GM12878 (cell line): ENCODE measurements at regions not wholly inside any gene's neighbourhood (a gene's known extent, or its start where the extent isn't known, plus 50 kb on each side); places are given as distances from the start of the nearest gene placed in this dataset.

Experiments
- ATAC-seq: fragments of 200-7000 bp; cut with Tn5 transposase; 3 replicates; pipeline ENCODE4 v1.9.1; 2020; ENCODE audit warnings: mild to moderate bottlenecking, moderate library complexity
- BruUV-seq: library from RNA; stranded (reverse); fragments of 400-500 nt; replicated peaks from 2 replicates; lab custom pipeline; 2021; lab: Mats Ljungman, UMichigan
- CTCF ChIA-PET: fragments of 300-600 bp; sonication (Branson Sonifier 250); formaldehyde crosslinking; extraction: SDS; loops from one replicate; lab custom pipeline; 2021; ENCODE audit warnings: inconsistent platforms; lab: Yijun Ruan, JAX
- POLR2A ChIA-PET: fragments of 350-600 bp; formaldehyde crosslinking; extraction: SDS; loops from one replicate; lab custom pipeline; 2021; ENCODE audit warnings: inconsistent platforms; lab: Charles Lee
- RAD21 ChIA-PET: fragments of 300-600 bp; sonication (Branson Sonifier 250); formaldehyde crosslinking; loops from one replicate; lab custom pipeline; 2023; ENCODE audit warnings: antibody characterized with exemption; ENCODE audit not compliant: unreplicated experiment; lab: Charles Lee
- SMC1A ChIA-PET: fragments of 300-600 bp; sonication (Branson Sonifier 250); formaldehyde crosslinking; loops from one replicate; lab custom pipeline; 2023; ENCODE audit not compliant: unreplicated experiment, uncharacterized antibody; lab: Charles Lee
- DNase-seq: peaks from one replicate; pipeline ENCODE4 v3.0.0-alpha.2; 2011; ENCODE audit warnings: low read depth, low spot score
- FAIRE-seq: peaks from 3 replicates; lab custom pipeline; 2011; peaks lifted over from hg19 to GRCh38; lab: Jason Lieb, UNC
- H2AFZ ChIP-seq: 2 replicates; pipeline ENCODE4 v1.6.0; 2011; ENCODE audit warnings: low read depth, low read length, control low read depth; ENCODE audit not compliant: control insufficient read depth
- H3K27ac ChIP-seq: 2 replicates; pipeline ENCODE4 v1.5.1; 2011; ENCODE audit warnings: control low read depth; ENCODE audit not compliant: control insufficient read depth, insufficient read depth
- H3K27me3 ChIP-seq, 2 experiments: replicated peaks in 1 of 2; 2 replicates each; pipeline versions ENCODE4 v1.6.0 to v1.6.1; 2011; ENCODE audit warnings: low read length in 1 of 2; ENCODE audit not compliant: control insufficient read depth in 2 of 2, insufficient read depth in 2 of 2
- H3K36me3 ChIP-seq, 2 experiments: 2 replicates each; pipeline ENCODE4 v1.5.1; 2011; ENCODE audit warnings: low read length in 1 of 2; ENCODE audit not compliant: control insufficient read depth in 2 of 2, insufficient read depth in 2 of 2
- H3K4me1 ChIP-seq: 2 replicates; pipeline ENCODE4 v1.6.1; 2011; ENCODE audit warnings: mild to moderate bottlenecking, low read length, moderate library complexity, mixed read lengths; ENCODE audit not compliant: control insufficient read depth, insufficient read depth
- H3K4me2 ChIP-seq: 2 replicates; pipeline ENCODE4 v1.6.0; 2011; ENCODE audit warnings: control low read depth; ENCODE audit not compliant: control insufficient read depth, insufficient read depth
- H3K4me3 ChIP-seq: fragments of 200-600 bp; sonication (generic); 2 replicates; pipeline ENCODE4 v1.5.1; 2016
- H3K79me2 ChIP-seq: 2 replicates; pipeline ENCODE4 v1.6.0; 2011; ENCODE audit warnings: low read length; ENCODE audit not compliant: control insufficient read depth, insufficient read depth
- H3K9ac ChIP-seq: 2 replicates; pipeline ENCODE4 v1.8.0; 2011; ENCODE audit warnings: low read length, control low read depth, mixed read lengths; ENCODE audit not compliant: control insufficient read depth, insufficient read depth
- H3K9me3 ChIP-seq: replicated peaks from 3 replicates; pipeline ENCODE4 v1.5.1; 2011; ENCODE audit warnings: mild to moderate bottlenecking, low read length; ENCODE audit not compliant: control insufficient read depth, insufficient read depth
- H4K20me1 ChIP-seq: 2 replicates; pipeline ENCODE4 v1.6.0; 2011; ENCODE audit not compliant: control insufficient read depth, insufficient read depth
- CBX3 ChIP-seq: fragments of 200-600 bp; sonication (generic); IDR thresholded peaks from 2 replicates; pipeline ENCODE4 v1.6.1; 2016; ENCODE audit warnings: low read depth, borderline replicate concordance
- CREM ChIP-seq: IDR thresholded peaks from 2 replicates; pipeline ENCODE4 v1.6.1; 2014; ENCODE audit warnings: antibody characterized with exemption, low read depth
- DPF2 ChIP-seq: fragments of 450-650 bp; IDR thresholded peaks from 2 replicates; pipeline ENCODE4 v1.6.1; 2017; ENCODE audit warnings: mild to moderate bottlenecking
- FOXM1 ChIP-seq: IDR thresholded peaks from 2 replicates; pipeline ENCODE4 v1.6.1; 2012; ENCODE audit warnings: low read depth, mild to moderate bottlenecking, inconsistent platforms, low read length, moderate library complexity
- HDGF ChIP-seq: fragments of 450-650 bp; IDR thresholded peaks from 2 replicates; pipeline ENCODE4 v1.6.1; 2016; ENCODE audit warnings: antibody characterized with exemption
- IKZF1 ChIP-seq: fragments of 450-650 bp; conservative IDR thresholded peaks from 2 replicates; pipeline ENCODE4 v1.6.1; 2017; ENCODE audit warnings: antibody characterized with exemption, mild to moderate bottlenecking
- MTA2 ChIP-seq: fragments of 450-650 bp; IDR thresholded peaks from 2 replicates; pipeline ENCODE4 v1.6.1; 2016; ENCODE audit warnings: low read depth, mild to moderate bottlenecking, moderate library complexity
- NBN ChIP-seq: fragments of 450-650 bp; IDR thresholded peaks from 2 replicates; pipeline ENCODE4 v1.6.1; 2016
- NFXL1 ChIP-seq: fragments of 450-650 bp; IDR thresholded peaks from 2 replicates; pipeline ENCODE4 v1.6.1; 2017; ENCODE audit warnings: antibody characterized with exemption, mild to moderate bottlenecking, borderline replicate concordance
- NFYA ChIP-seq: IDR thresholded peaks from 2 replicates; pipeline ENCODE4 v1.6.1; 2011; ENCODE audit warnings: low read depth, mild to moderate bottlenecking, low read length, improper control_type of control experiment, borderline replicate concordance
- NR2F1 ChIP-seq: fragments of 450-650 bp; conservative IDR thresholded peaks from 2 replicates; pipeline ENCODE4 v1.6.1; 2017; ENCODE audit warnings: mild to moderate bottlenecking
- NRF1 ChIP-seq: conservative IDR thresholded peaks from 2 replicates; pipeline ENCODE4 v1.6.1; 2011; ENCODE audit warnings: mild to moderate bottlenecking, low read depth, low read length, improper control_type of control experiment
- PAX8 ChIP-seq: fragments of 450-650 bp; IDR thresholded peaks from 2 replicates; pipeline ENCODE4 v1.6.1; 2017; ENCODE audit warnings: mild to moderate bottlenecking, moderate library complexity
- SMAD1 ChIP-seq: fragments of 450-650 bp; IDR thresholded peaks from 2 replicates; pipeline ENCODE4 v1.6.1; 2018; ENCODE audit warnings: mild to moderate bottlenecking, low read depth; ENCODE audit not compliant: partially characterized antibody
- YBX1 ChIP-seq: fragments of 450-650 bp; IDR thresholded peaks from 2 replicates; pipeline ENCODE4 v1.6.1; 2016; ENCODE audit warnings: antibody characterized with exemption
- ZNF24 ChIP-seq: fragments of 450-650 bp; IDR thresholded peaks from 2 replicates; pipeline ENCODE4 v1.6.1; 2017; ENCODE audit warnings: antibody characterized with exemption, mild to moderate bottlenecking
- WGBS: methylation state at CpG from one replicate; pipeline ENCODE4 v1.1.6; 2016; ENCODE audit warnings: low lambda C conversion rate; ENCODE audit not compliant: insufficient replicate concordance, insufficient coverage; ENCODE audit errors: missing lambda C conversion rate; 5-methylcytosine and 5-hydroxymethylcytosine counted together
- in situ Hi-C: fragments of 300-500 bp; cut with MboI; formaldehyde crosslinking; loops from 9 replicates; pipeline ENCODE4 v1.14.3; 2018; ENCODE audit warnings: mixed read lengths
- intact Hi-C: fragments of 100-400 bp; cut with micrococcal nuclease; formaldehyde crosslinking; loops from one replicate; pipeline ENCODE4 v1.14.2; 2022; ENCODE audit not compliant: unreplicated experiment
- TF ChIP-seq, protein P1 (sequence below): fragments of 450-650 bp; IDR thresholded peaks from 2 replicates; pipeline ENCODE4 v1.6.1; 2014; ENCODE audit warnings: mild to moderate bottlenecking
- TF ChIP-seq, protein P2 (sequence below): IDR thresholded peaks from 2 replicates; pipeline ENCODE4 v1.6.1; 2011; ENCODE audit warnings: mild to moderate bottlenecking, low read depth, low read length, moderate library complexity; ENCODE audit not compliant: insufficient replicate concordance
- TF ChIP-seq, protein P3 (sequence below): IDR thresholded peaks from 2 replicates; pipeline ENCODE4 v1.6.1; 2012; ENCODE audit warnings: low read depth, low read length, improper control_type of control experiment

DNA sequence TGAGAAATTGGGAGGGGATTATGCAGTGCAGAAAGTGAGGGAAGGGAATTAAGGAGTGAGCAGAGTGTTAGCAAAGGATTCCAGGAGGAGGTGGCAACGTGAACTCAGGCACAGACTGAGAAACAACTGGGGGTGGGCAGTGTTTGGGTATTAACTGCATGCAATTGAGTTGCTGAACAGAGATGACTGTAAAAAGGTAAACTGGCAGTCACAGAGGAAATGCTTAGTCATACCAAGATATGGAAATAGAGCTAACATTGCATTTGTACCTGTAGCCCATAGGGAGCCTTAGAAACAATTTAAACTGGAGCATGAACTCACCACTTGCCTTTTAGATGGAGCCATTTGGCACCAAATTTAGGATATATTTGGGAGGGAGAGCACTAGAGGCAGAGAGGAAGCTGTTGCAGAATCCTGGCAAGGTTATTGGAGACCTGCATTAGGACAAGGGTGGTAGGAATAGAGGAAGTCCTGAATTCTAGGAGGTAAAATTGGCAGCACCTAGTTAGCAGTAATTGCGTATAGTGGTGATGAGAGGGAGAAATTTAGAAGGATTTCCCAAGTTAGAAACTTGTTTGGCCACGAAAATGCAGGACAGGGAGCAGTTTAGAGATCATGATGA is 100.6 kb upstream of the FRY start (continued):
- peak; percentile 85 for TF ChIP-seq IKZF1
- peak; percentile 65 for TF ChIP-seq ZNF24
- TF ChIP-seq, protein P1, sequence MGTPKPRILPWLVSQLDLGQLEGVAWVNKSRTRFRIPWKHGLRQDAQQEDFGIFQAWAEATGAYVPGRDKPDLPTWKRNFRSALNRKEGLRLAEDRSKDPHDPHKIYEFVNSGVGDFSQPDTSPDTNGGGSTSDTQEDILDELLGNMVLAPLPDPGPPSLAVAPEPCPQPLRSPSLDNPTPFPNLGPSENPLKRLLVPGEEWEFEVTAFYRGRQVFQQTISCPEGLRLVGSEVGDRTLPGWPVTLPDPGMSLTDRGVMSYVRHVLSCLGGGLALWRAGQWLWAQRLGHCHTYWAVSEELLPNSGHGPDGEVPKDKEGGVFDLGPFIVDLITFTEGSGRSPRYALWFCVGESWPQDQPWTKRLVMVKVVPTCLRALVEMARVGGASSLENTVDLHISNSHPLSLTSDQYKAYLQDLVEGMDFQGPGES: no peak
- peak; percentile 67; the same call in 1 of the 2 replicates for TF ChIP-seq NBN
- no peak for TF ChIP-seq SMAD1
- peak; percentile 90 for TF ChIP-seq DPF2
- peak; percentile 75 for TF ChIP-seq MTA2
- TF ChIP-seq, protein P2, sequence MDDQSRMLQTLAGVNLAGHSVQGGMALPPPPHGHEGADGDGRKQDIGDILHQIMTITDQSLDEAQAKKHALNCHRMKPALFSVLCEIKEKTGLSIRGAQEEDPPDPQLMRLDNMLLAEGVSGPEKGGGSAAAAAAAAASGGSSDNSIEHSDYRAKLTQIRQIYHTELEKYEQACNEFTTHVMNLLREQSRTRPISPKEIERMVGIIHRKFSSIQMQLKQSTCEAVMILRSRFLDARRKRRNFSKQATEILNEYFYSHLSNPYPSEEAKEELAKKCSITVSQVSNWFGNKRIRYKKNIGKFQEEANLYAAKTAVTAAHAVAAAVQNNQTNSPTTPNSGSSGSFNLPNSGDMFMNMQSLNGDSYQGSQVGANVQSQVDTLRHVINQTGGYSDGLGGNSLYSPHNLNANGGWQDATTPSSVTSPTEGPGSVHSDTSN: no peak
- TF ChIP-seq FOXM1: 0 out of 2 replicates have a peak, but pooled peaks have one; percentile 47
- 0 out of 2 replicates have a peak, but pooled peaks have one; percentile 15 for TF ChIP-seq CREM
- TF ChIP-seq, protein P3, sequence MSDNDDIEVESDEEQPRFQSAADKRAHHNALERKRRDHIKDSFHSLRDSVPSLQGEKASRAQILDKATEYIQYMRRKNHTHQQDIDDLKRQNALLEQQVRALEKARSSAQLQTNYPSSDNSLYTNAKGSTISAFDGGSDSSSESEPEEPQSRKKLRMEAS: no peak

DNA sequence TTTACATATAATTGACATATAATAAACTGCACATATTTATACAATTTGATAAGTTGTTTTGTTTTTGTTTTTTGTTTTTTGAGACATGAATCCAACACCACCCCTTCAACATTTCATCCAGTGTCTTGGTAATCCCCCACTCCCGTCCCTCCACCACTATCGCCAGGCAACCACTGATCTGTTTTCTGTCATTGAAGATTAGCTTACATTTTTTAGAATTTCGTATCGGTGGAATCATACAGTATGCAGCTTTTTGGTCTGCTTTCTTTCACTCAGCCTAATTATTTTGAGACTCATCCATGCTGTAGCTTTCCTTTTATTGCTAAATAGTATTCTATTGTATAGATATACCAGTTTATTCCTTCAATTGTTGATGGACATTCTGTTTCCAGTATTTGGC is 94.1 kb upstream of the FRY start:
- no peak overlapping the region for H2AFZ ChIP-seq
- BruUV-seq: no TSS peak
- TF ChIP-seq, protein P3: no peak
- TF ChIP-seq CBX3 (no peak), YBX1 (no peak), MTA2 (no peak), DPF2 (no peak), NRF1 (no peak), HDGF (no peak), NR2F1 (no peak), NFYA (no peak), NFXL1 (no peak), PAX8 (no peak)
- ChIA-PET POLR2A (no interaction called here), RAD21 (interaction anchor here (0.6 to 0.8 kb wide), 2 partner anchors 28 to 378 kb away, joined by 3 read pairs; partner anchors contain the start of gene ZAR1L), SMC1A (interaction anchor here (0.6 to 2.2 kb wide), 3 partner anchors 8 to 30 kb away, joined by 3 to 7 read pairs (median 3); no protein-coding TSS in a partner anchor), CTCF (interaction anchor here (2.7 kb wide), 1 partner anchor 27 kb away, joined by 11 read pairs; no protein-coding TSS in a partner anchor)
- H3K27me3 ChIP-seq: no peaks in the 10 kb centered on the region
- no peak for FAIRE-seq
- H3K4me1 ChIP-seq: no peaks in the 10 kb centered on the region
- no peak overlapping the region for H3K4me2 ChIP-seq
- in situ Hi-C loops (no loop called here), intact Hi-C loops (no loop called here)
- no peak for DNase-seq
- WGBS: 68% methylated on average over 4 of the region's 4 CpGs
- H4K20me1 ChIP-seq: no peaks in the 10 kb centered on the region
- no peak overlapping the region for H3K9ac ChIP-seq
- no peaks in the 10 kb centered on the region for H3K79me2 ChIP-seq
- no peak for ATAC-seq
- H3K4me3 ChIP-seq: no peak overlapping the region
- no peaks in the 10 kb centered on the region for H3K36me3 ChIP-seq
- no peaks in the 10 kb centered on the region for H3K9me3 ChIP-seq
- no peak overlapping the region for H3K27ac ChIP-seq
